Colonic mucosa (tissue), 4 donors: ENCODE measurements at regions not wholly inside any gene's neighbourhood (a gene's known extent, or its start where the extent isn't known, plus 50 kb on each side); places are given as distances from the start of the nearest gene placed in this dataset.
"Not testable (repeated sequence)": the region's sequence is repeated elsewhere in the genome, so short reads cannot be mapped to it uniquely, and the experiment has no call there.

Experiments used
- DNase-seq: peaks from one replicate; pipeline ENCODE4 v3.0.0-alpha.2; 2020
- H3K27ac ChIP-seq: fragments of 200-600 bp; one replicate; pipeline ENCODE4 v1.8.0; 2021
- H3K27me3 ChIP-seq: fragments of 200-600 bp; one replicate; pipeline ENCODE4 v1.8.0; 2021
- H3K36me3 ChIP-seq: fragments of 200-600 bp; one replicate; pipeline ENCODE4 v1.8.0; 2021
- H3K4me1 ChIP-seq: fragments of 200-600 bp; one replicate; pipeline ENCODE4 v1.8.0; 2021; ENCODE audit warnings: mild to moderate bottlenecking
- H3K4me3 ChIP-seq: fragments of 200-600 bp; one replicate; pipeline ENCODE4 v1.8.0; 2021
- H3K9ac ChIP-seq, 2 donors: one replicate each; pipeline ENCODE4 v1.7.0; 2013; ENCODE audit warnings: control low read depth in 2 of 2, low read depth in 2 of 2, low read length in 2 of 2
- H3K9me3 ChIP-seq: fragments of 200-600 bp; one replicate; pipeline ENCODE4 v1.8.0; 2021
- CTCF ChIP-seq: fragments of 200-600 bp; IDR thresholded peaks from one replicate; pipeline ENCODE4 v1.8.0; 2022; ENCODE audit warnings: antibody characterized with exemption, mild to moderate bottlenecking
- intact Hi-C: fragments of 100-400 bp; cut with DNase I; formaldehyde crosslinking; loops from one replicate; pipeline ENCODE4 v1.14.1; 2022
- donor health status: healthy.
- donor health status: DM: no; HTN: no; CAD: no.
- donor health status: DM: no; HTN: no; CAD: no.

- intact Hi-C loops, result no loop called here
Measured at GRCh38 chr12:85462888-85463287, 182.9 kb downstream of the ALX1 start.

GRCh38 chr12:85466890-85467289 lies 186.9 kb downstream of the ALX1 start:
- no peaks in the 10 kb centered on the region for H3K36me3 ChIP-seq
- H3K27ac ChIP-seq, result no peak overlapping the region
- H3K9ac ChIP-seq, result no peak overlapping the region
- H3K4me3 ChIP-seq, result no peak overlapping the region
- DNase-seq, result no peak
- H3K4me1 ChIP-seq, result no peaks in the 10 kb centered on the region
- TF ChIP-seq CTCF, result no peak
- intact Hi-C loops, result loop anchor here (5.0 kb wide), 2 partner anchors 400 to 450 kb away; no protein-coding TSS in a partner anchor
- no peaks in the 10 kb centered on the region for H3K9me3 ChIP-seq
- no peaks in the 10 kb centered on the region for H3K27me3 ChIP-seq

More at GRCh38 chr12:85462888-85463287, 182.9 kb downstream of the ALX1 start:
- DNase-seq, result no peak
- H3K27ac ChIP-seq, result no peak overlapping the region
- H3K9ac ChIP-seq, result no peak overlapping the region
- TF ChIP-seq CTCF, result no peak
- H3K27me3 ChIP-seq, result no peaks in the 10 kb centered on the region
- no peak overlapping the region for H3K4me3 ChIP-seq
- H3K4me1 ChIP-seq, result no peaks in the 10 kb centered on the region
- no peaks in the 10 kb centered on the region for H3K9me3 ChIP-seq
- H3K36me3 ChIP-seq, result no peaks in the 10 kb centered on the region

GRCh38 chr12:85468356-85469157 lies 188.5 kb downstream of the ALX1 start:
- no peaks in the 10 kb centered on the region for H3K9me3 ChIP-seq
- no peaks in the 10 kb centered on the region for H3K4me1 ChIP-seq
- intact Hi-C loops, result loop anchor here (5.0 kb wide), 2 partner anchors 399 to 449 kb away; no protein-coding TSS in a partner anchor
- no peak overlapping the region for H3K27ac ChIP-seq
- peak; percentile 73 for TF ChIP-seq CTCF
- peak overlapping the region; percentile 21 for H3K4me3 ChIP-seq
- H3K27me3 ChIP-seq, result no peaks in the 10 kb centered on the region
- peak; percentile 59 for DNase-seq
- H3K36me3 ChIP-seq, result no peaks in the 10 kb centered on the region
- no peak overlapping the region for H3K9ac ChIP-seq

GRCh38 chr12:85469158-85470086 lies 189.4 kb downstream of the ALX1 start:
- intact Hi-C loops, result loop anchor here (5.0 kb wide), 2 partner anchors 398 to 448 kb away; no protein-coding TSS in a partner anchor
- H3K4me1 ChIP-seq, H3K36me3 ChIP-seq, H3K27ac ChIP-seq, H3K9me3 ChIP-seq, H3K9ac ChIP-seq, DNase-seq, H3K27me3 ChIP-seq: not testable (repeated sequence)
- H3K4me3 ChIP-seq, result peak overlapping the region; percentile 21

- not testable (repeated sequence) for H3K27me3 ChIP-seq, H3K4me1 ChIP-seq
- intact Hi-C loops, result loop anchor here (5.0 kb wide), 1 partner anchor 167 kb away; no protein-coding TSS in a partner anchor
Measured at GRCh38 chr12:85475277-85475676, 195.3 kb downstream of the ALX1 start.

GRCh38 chr12:85476756-85477155 lies 196.7 kb downstream of the ALX1 start:
- H3K36me3 ChIP-seq, result no peaks in the 10 kb centered on the region
- intact Hi-C loops, result loop anchor here (5.0 kb wide), 1 partner anchor 166 kb away; no protein-coding TSS in a partner anchor
- no peak overlapping the region for H3K9ac ChIP-seq
- no peak for DNase-seq
- no peaks in the 10 kb centered on the region for H3K9me3 ChIP-seq
- no peak overlapping the region for H3K4me3 ChIP-seq
- H3K4me1 ChIP-seq, result no peaks in the 10 kb centered on the region
- TF ChIP-seq CTCF, result no peak
- no peak overlapping the region for H3K27ac ChIP-seq
- H3K27me3 ChIP-seq, result no peaks in the 10 kb centered on the region

More at GRCh38 chr12:85475277-85475676, 195.3 kb downstream of the ALX1 start:
- not testable (repeated sequence) for H3K36me3 ChIP-seq, H3K9ac ChIP-seq, H3K9me3 ChIP-seq, H3K27ac ChIP-seq, DNase-seq, H3K4me3 ChIP-seq
